ENCODE measurements at regions not wholly inside any gene's neighbourhood (a gene's known extent, or its start where the extent isn't known, plus 50 kb on each side); places are given as distances from the start of the nearest gene placed in this dataset.

- no peak for TF ChIP-seq POLR2A (IDR thresholded peaks at IDR 0.05; ENCODE audit: low read depth)
- no peak for TF ChIP-seq CTCF (IDR thresholded peaks at IDR 0.05)
- TF ChIP-seq POLR2AphosphoS5 (IDR thresholded peaks at IDR 0.05) = no peak
Measured at GRCh38 chr10:81722399-81722798, 152.6 kb upstream of the NRG3 start.

All from esophagus muscularis mucosa (tissue), 3 donors.